ENCODE measurements at regions not wholly inside any gene's neighbourhood (a gene's known extent, or its start where the extent isn't known, plus 50 kb on each side); places are given as distances from the start of the nearest gene placed in this dataset.
"Not testable (repeated sequence)": the region's sequence is repeated elsewhere in the genome, so short reads cannot be mapped to it uniquely, and the experiment has no call there.

DNA sequence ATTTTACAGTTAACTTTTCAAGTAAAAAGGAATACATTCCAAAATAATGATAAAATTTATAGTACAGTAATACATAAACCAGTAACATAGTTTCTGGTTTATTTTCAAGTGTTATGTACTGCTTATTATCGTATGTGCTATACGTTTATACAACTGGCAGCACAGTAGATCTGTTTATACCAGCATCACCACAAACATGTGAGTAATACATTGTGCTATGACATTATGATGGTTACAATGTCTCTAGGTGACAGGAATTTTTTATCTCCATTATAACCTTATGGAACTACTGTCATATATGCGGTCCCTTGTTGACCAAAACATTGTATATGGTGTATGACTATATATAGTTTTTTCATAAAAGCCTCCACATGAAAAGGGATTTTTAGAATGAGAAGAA, 256.9 kb downstream of the ANKRD50 start:
- no peak for ATAC-seq

DNA sequence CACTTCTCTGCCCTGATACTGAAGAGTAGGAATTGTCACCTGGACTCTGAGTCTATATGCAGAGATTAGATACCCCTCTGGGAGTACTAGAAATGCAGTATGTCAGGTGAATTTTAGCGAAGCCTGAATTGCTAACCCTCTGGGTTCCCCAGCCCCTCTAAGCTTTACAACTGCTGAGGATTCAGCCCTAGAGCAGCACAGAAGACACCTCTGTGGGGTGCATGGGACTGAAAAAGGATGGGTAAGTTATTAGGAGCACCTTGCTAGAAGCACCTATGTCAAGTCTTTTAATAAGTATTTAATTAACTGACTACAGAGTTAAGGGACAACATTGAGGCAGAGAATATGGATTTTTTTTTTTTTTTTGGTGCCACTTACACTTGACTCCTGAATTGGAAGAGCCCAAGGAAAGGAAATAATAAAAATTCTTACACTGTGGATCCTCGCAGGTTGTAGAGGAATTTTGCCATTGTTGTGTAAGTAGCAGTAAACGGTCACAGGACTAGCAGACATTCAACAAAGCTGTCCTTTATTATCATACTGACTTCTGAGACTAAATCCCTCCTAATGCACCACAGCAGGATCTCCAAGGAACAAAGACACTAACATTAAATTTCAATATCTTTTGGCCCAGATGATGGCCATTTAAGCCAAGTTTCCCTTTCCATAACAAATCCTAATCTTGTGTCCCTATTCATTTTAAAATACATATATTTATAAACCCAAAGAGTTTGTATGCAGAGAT, 253.2 kb downstream of the ANKRD50 start:
- ATAC-seq: no peak

DNA sequence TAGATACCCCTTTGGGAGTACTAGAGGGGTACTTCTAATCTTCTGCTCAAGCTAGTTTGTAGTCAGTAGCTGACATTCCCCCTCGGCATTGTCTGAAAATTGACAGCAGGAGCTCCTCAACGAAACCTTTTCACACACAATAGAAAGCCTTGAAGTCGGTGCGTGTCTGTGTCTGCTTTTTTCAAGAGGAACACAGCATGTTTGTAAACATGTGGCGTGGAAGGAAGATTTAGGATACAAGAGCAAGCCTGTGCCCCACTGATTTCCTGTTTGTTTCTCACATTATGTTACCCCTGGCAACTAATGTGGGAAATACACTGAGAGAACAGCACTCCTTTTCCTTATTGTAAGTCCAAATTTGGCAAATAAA, 252.6 kb downstream of the ANKRD50 start:
- ATAC-seq: no peak

GRCh38 chr4:124461592-124461991, 250.9 kb downstream of the ANKRD50 start:
- not testable (repeated sequence) for ATAC-seq

DNA sequence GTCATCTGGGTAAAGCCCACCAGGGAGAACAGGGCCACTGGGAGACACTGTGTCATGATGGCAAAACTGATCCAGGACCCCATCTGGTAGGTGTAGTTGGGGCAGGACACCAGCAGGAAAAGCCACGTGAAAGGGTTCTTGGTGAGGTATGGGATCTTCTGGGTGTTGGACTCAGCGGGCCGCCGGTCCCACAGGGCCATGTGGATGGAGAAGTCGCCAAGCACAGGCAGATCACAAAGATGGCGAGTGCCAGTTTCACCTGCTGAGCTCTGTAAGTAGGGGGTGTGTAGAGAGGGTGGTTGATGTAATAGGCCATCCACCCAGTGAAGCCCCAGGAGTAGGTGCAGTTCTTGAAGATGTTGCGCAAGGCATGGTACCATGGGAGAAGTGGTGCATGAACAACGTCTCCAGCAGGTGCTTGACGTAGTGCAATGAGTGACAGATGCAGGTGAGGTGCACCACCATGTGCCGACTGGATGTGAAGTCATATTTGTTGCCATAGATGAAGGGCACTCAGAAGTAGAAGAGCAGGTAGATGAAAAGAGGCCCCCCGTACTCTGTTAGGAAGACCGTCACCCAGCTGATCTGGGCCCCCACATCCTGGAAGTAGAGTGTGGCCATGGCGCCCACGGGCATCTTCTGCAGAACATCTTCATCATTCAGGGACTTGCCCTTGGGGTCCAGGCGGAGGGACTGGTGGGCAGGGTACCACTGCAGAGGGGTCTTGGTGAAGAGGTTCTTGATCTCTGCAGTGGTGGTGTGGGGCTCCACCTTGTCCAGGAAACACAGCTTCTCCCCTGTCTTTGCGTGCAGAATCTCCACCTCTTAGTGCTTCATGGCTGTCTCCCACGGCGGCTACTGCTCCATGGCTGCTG, 249.3 kb downstream of the ANKRD50 start:
- ATAC-seq: no peak

GRCh38 chr4:124464836-124465235, 247.7 kb downstream of the ANKRD50 start:
- ATAC-seq: no peak

DNA sequence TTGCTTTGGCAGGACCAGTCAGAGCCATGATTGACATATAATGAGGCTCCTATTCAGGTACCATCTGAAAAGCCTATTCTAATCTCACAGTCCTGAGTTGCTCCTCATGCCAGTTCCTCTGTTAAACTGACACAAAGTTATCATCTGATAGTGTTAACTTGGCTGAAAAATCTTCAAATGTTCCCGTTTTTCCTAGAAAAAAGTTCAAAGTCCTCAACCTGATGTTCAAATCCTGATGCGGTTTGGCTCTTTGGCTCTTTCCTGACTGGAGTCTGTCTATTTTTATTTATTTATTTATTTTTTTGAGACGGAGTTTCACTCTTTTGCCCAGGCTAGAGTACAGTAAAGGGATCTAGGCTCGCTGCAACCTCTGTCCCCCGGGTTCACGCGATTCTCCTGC, 244.2 kb downstream of the ANKRD50 start:
- no peak for ATAC-seq

DNA sequence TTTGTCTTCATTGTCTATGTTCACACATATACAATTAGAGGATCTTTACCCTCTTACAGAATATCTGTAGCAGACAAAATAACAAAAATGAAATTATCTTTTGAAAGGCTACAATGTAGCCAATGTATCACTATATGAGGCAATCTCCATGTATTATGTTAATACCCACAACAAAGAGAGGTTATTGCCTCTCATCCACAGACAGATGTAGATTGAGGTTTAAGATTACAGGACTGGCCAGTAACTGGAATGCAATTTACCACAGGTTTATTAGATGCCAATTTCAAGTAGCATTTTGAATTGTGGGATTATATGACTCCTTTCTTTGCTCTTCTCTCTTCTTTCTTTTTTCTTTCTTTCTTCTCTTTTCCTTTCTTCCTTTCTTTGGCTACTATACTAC, 242.6 kb downstream of the ANKRD50 start:
- no peak for ATAC-seq

DNA sequence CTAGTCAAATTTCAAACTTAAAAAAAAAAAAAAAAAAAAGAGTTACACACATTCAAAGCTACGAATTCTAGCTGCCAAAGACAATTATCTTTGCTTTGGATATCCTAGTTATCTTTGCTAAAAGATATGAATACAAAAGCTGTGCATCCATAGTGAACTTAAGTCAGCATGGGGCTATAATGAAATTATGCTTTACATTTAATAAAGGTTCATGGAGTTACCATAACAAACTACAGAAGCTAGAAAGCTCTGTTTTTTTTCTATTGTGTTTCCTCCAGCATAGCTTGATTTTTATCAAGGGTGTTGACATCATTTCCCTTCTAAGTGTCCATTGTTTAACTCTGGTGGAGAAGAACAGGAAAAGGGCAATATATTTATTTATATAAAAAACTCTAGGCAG, 234.1 kb downstream of the ANKRD50 start:
- ATAC-seq: no peak

DNA sequence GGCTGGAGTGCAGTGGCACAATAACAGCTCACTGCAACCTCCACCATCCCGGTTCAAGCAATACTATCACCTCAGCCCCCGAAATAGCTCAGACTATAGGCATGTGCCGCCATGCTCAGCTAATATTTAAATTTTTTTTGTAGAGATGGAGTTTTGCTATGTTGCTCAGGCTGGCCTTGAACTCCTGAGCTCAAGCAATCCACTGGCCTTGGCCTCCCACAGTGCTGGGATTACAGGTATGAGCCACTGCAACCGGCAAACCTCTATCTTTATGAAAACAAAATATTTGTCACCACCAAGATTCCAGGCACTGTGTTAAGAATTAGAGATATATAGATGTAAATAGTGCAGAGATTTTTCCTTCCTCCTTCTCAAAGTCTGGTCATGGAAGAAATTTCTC, 232.5 kb downstream of the ANKRD50 start:
- no peak for ATAC-seq

DNA sequence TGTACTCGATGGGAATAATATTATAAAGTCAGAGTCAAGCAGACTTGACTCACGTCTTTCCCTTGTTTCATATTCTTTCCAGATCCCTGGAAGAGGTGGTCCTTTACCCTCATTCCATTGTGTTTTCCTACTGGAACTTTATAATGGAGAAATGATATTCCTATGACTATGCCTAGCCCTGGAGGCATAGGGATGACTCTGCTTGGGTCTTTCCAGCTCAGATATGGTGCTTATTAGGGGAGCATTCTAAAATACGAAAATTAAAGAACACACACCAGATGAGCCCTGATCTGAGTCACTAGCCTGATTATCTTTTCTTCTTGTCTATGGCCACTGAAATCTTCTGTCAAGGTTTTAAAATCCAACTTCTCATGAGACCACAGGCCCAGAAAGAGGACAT, 231.4 kb downstream of the ANKRD50 start:
- no peak for ATAC-seq

- ATAC-seq: no peak
Observed at GRCh38 chr4:124483048-124483906, 229.3 kb downstream of the ANKRD50 start.

DNA sequence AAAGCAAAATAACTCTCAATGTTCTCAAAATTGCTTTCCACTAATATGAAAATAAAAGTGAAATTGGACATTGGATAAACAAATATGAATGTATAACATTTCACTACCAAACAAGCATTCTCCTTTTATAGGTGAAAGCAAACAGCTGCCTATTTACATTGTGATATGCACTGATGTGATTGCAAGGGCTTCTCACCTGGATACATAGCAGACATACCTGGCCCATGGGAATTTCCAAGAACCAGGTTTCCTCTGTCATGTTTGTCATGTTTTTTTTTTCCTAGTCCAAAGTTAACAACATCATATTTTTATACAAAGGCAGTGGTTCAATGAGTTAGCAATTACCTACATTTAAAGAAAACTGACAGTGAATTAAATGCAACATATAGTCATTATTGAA, 228.5 kb downstream of the ANKRD50 start:
- ATAC-seq: no peak

GRCh38 chr4:124484940-124485339, 227.6 kb downstream of the ANKRD50 start:
- no peak for ATAC-seq

DNA sequence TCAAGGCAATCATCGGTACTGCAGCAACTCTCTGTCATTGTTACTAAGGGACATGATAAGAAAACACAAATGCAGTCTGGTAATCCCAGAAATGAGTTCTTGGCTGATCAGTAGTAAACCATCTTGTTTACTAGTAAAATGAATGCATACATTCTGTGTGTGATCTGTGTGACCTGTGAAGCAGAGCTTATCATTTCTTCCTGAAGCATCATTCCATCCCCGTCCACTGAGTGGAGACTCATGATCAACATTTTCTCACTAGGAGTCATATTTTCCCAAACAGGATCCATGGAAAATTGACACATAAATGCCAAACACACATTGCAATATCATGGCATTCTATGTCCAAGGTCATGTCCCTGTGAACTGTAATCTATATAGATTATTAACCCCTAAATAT, 226.1 kb downstream of the ANKRD50 start:
- ATAC-seq: no peak

DNA sequence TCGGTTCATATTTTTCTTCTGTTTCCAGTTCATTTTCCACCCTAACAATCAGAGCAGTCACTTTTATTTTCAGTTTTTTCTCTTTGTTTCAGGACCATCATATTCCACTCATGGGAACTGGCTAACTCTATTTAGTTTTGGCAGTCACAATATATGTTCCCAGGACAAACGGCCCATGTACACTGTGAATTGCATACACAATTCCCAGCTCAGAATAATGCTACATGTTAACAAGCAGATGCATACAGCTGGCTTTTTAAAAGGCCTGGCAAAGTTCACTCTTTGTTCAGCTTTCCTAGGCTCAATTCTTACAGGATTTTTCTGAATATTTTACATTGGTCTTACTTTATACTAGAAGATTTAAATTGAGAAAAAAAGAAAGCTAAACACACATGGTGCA, 224.9 kb downstream of the ANKRD50 start:
- ATAC-seq: no peak

DNA sequence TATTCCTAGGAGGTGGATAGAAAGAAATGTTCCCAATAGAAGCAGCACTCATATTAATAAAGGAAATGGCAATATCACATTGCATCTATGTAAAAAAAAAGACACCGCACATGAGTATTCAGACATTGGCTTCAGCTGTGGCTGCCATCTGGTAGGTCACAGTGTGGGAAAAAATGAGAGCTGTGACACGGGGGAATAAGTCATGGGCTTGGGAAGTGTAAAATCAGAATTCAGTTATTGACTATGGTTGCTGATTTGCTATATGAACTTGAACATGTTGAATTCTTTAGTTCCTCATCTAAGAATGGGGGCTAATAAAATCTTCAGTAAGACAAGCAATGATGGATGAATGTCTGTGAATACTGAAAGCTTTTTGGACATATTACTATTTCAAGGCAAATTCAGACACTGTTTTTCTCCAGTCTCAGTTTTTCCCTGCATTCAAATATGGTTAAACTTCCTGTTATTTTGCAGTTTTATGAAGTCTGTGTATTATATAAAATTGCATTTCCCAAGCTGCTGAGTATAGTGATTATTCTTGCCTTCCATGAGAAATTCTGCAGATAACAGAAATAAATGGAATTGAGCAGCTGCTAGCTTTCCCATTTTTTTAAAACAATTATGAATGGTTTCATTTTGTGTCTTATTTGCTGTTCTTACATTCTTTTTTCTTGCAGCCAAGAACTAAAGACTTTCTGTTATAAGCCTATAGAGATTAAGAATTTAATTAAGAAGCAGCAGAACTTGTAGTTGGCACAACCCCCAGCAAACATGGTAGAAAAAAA, 221.0 kb downstream of the ANKRD50 start:
- no peak for ATAC-seq

GRCh38 chr4:124499261-124499660, 213.3 kb downstream of the ANKRD50 start:
- ATAC-seq: no peak

- ATAC-seq: no peak
Observed at GRCh38 chr4:124501576-124501975, 211.0 kb downstream of the ANKRD50 start.

GRCh38 chr4:124504431-124504830, 208.1 kb downstream of the ANKRD50 start:
- ATAC-seq: no peak

- ATAC-seq: no peak
Observed at GRCh38 chr4:124505211-124505610, 207.3 kb downstream of the ANKRD50 start.

- no peak for ATAC-seq
Observed at GRCh38 chr4:124509151-124509550, 203.4 kb downstream of the ANKRD50 start.

All from activated CD4-positive, CD25-positive, alpha-beta regulatory T cell treated with anti-CD3 and anti-CD28 coated beads, Interleukin-2, amount 50 U/mL, for 24 hours (primary cell).